T47D (cell line): ENCODE measurements at regions not wholly inside any gene's neighbourhood (a gene's known extent, or its start where the extent isn't known, plus 50 kb on each side); places are given as distances from the start of the nearest gene placed in this dataset.
A peak's percentile ranks its signal among the peaks of the same experiment; 100 is the strongest.
"Not testable (repeated sequence)": the region's sequence is repeated elsewhere in the genome, so short reads cannot be mapped to it uniquely, and the experiment has no call there.

Source experiments
- DNase-seq, 2 experiments: peaks; one replicate each; pipeline versions ENCODE4 v3.0.0 to v3.0.0-alpha.2; 2011 to 2012; ENCODE audit warnings: low read depth in 1 of 2, low spot score in 1 of 2
- JUND ChIP-seq: IDR thresholded peaks from 2 replicates; pipeline ENCODE4 v1.6.1; 2012; ENCODE audit warnings: low read depth
- in situ Hi-C: cut with HindIII; loops from 2 replicates; pipeline ENCODE4 v1.10.0; 2016; ENCODE audit warnings: low sequenced_read_pairs, low pct_unique_long_range_greater_than_20kb

GRCh38 chr13:44780591-44781280, 204.6 kb upstream of the TSC22D1 start:
- DNase-seq, result no peak
- no peak for TF ChIP-seq JUND
- in situ Hi-C loops, result no loop called here

GRCh38 chr13:44778761-44779484, 202.8 kb upstream of the TSC22D1 start:
- in situ Hi-C loops, result no loop called here
- no peak for TF ChIP-seq JUND
- DNase-seq, result no peak

- in situ Hi-C loops, DNase-seq: not testable (repeated sequence)
These were observed 199.2 kb upstream of the TSC22D1 start for GRCh38 chr13:44775290-44775689.

GRCh38 chr13:44770951-44771350, 194.8 kb upstream of the TSC22D1 start:
- no peak for TF ChIP-seq JUND
- in situ Hi-C loops, result no loop called here
- DNase-seq, result no peak

GRCh38 chr13:44769686-44770085, 193.6 kb upstream of the TSC22D1 start:
- no peak for TF ChIP-seq JUND

GRCh38 chr13:44768775-44769581, 192.8 kb upstream of the TSC22D1 start:
- no peak for TF ChIP-seq JUND
- in situ Hi-C loops, result no loop called here
- DNase-seq, result no peak

More at GRCh38 chr13:44769686-44770085, 193.6 kb upstream of the TSC22D1 start:
- in situ Hi-C loops, result no loop called here
- DNase-seq, result no peak

GRCh38 chr13:44768239-44768638, 192.1 kb upstream of the TSC22D1 start:
- TF ChIP-seq JUND, result no peak
- no peak for DNase-seq
- in situ Hi-C loops, result no loop called here

- no peak for TF ChIP-seq JUND
- no peak for DNase-seq
- in situ Hi-C loops, result no loop called here
These were observed 188.9 kb upstream of the TSC22D1 start for GRCh38 chr13:44765001-44765471.

- in situ Hi-C loops, result no loop called here
- no peak for TF ChIP-seq JUND
- DNase-seq, result no peak
These were observed 188.2 kb upstream of the TSC22D1 start for GRCh38 chr13:44764302-44764692.

GRCh38 chr13:44763615-44764301, 187.6 kb upstream of the TSC22D1 start:
- TF ChIP-seq JUND, result no peak
- no peak for DNase-seq
- in situ Hi-C loops, result no loop called here

- in situ Hi-C loops, result no loop called here
- TF ChIP-seq JUND, result no peak
- no peak for DNase-seq
These were observed 186.8 kb upstream of the TSC22D1 start for GRCh38 chr13:44762911-44763310.

GRCh38 chr13:44760434-44760833, 184.3 kb upstream of the TSC22D1 start:
- in situ Hi-C loops, result no loop called here
- TF ChIP-seq JUND, result no peak
- peak in 1 of 2 experiments; percentile 6 for DNase-seq
